Right hindlimb (tissue), 1 donor: ENCODE measurements at regions not wholly inside any gene's neighbourhood (a gene's known extent, or its start where the extent isn't known, plus 50 kb on each side); places are given as distances from the start of the nearest gene placed in this dataset.

ENCODE experiments used
- DNase-seq: peaks from one replicate; pipeline ENCODE4 v3.0.0-alpha.2; 2018

GRCh38 chr21:35933466-35933865 lies 126.9 kb downstream of the SETD4 start:
- peak; percentile 50 for DNase-seq

GRCh38 chr21:35932232-35932911 lies 128.0 kb downstream of the SETD4 start:
- DNase-seq, result peak; percentile 51

DNA sequence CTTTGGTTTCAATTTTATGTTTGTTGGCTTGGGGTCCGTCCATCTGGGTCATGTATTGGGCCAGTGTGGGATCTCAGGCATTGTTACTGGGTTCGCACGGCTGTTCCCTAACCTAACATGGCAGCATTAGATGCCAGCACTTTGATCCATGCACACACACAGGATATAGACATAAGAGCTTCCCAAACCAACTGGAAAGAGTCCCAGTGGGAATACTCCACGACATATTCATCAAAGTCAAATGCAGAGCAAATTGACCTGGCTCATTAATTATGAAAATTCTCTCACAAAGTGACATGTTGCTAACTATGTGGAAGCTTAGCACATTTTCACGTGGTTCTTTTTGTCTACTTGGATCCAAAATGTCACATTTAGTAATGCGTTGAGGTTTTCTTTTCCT lies 130.4 kb downstream of the SETD4 start:
- DNase-seq, result no peak

DNA sequence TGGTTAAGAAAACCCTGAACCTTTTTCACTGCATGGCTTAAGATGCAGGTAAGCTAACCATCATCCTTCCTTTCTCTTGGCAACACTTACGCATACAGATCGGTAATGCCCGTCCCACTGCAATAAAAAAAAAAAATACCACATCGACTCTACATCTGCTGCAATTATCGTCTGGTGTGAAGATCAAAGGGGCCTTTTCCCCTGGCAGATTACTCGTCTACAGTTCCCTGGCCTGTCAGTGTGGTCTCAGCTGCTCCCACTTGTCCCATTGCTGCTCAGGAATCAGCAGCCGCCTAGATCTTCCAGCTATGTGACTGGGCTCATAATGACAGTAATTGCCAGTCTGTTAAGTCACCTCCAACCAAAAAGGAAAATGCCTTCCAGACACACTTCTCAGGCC lies 133.1 kb downstream of the SETD4 start:
- peak; percentile 27 for DNase-seq

- DNase-seq, result no peak
Measured at GRCh38 chr21:35926003-35926740, 134.2 kb downstream of the SETD4 start.

DNA sequence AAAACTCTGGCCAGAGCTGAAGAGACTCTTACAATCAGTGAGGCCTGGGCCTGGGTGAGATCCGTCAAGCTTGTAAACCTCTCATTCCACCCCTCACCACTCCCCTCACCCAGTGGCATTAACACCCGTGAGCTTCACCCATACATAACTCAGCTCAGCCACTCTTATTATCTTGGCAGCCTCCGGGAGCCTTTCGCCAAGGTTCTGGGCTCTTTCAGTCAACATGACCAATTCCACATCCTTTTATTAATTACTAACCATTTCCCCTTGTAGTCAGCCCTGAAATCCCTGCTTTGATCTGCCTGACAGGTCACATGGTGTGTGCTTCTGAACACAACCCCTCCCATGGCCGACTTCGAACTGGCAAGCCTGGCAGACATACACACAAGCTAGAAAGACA lies 134.8 kb downstream of the SETD4 start:
- peak; percentile 38 for DNase-seq

DNA sequence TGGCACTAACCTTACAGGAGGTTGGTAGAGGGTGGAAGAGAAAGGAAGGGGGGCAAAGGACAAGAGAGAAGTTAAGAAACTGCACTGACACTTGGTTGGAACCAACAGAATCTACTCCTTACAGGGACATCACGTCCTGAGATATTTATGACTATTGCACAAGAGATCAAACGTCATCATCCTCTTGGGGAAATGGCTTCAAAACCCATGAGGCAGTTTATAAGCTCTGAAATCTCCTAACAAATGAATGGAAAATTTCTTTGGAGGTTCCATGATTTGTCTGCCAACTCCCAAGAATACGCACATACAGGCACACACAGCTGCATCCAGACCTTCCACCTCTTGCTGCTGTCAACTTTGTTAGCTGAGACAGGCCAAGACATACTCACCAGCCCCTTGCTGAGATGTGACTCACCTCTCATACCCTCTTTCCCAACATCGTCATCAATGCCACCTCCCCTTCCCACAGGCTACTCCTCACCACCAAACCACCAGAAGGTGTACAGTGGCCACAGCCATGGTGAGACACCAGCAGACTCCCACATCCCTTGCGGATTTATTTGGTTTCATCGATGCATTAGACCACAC lies 135.5 kb downstream of the SETD4 start:
- no peak for DNase-seq

DNA sequence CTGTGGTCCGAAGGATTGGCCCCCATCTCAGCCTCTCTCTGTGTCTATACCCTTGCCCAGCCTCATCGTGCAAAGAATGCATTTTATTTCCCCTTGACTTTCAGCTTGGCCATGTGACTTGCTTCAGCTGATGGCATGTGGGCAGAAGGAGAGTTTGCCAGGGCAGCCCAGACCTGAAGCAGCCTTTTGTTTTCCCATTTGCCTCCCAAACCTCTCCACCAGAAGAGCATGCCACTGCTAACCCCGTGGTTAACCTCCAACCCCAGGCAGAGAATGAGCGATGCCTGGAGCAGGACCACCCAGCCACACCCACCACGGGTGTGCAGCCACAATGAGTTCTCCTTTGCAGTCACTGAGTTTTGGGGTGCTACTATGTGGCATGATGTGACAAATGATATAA lies 136.4 kb downstream of the SETD4 start:
- no peak for DNase-seq

GRCh38 chr21:35922618-35923017 lies 137.7 kb downstream of the SETD4 start:
- DNase-seq, result no peak

DNA sequence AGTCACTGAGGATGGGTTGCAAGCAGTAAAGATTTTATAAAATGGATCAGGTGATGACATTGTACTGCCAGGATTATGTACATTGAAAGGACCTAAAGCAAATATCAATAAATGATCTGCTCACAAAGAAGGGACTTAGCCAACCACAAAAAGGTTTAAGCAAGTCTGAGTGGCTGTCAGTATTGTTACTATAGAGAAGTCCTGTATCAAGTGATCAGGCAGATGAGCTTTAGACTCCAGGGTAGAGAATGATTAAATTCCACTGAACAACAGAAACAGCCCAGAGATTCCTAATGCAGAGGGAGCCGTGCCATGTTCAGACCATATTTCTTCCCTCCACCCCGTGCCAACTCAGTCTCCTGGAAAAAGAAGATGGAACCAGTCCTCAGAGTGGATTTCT lies 138.9 kb downstream of the SETD4 start:
- no peak for DNase-seq

- no peak for DNase-seq
Measured at GRCh38 chr21:35920436-35920835, 139.9 kb downstream of the SETD4 start.

DNA sequence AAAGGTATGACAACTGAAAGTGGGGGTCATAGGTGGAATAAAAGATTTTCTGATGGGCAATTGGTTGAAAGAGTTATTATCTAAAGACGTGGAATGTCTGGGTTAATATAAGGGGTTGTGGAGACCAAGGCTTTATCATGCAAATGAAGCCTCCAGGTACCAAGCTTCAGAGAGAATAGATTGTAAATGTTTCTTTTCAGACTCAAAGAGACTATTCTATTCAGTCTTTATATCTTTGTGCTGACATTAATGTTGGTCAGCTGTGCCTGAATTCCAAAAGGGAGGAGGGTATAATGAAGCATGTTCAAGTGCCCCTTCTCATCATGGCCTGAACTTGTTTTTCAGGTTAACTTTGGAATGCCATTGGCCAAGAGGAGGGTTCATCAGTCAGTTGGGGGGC lies 145.3 kb downstream of the SETD4 start:
- DNase-seq, result no peak

DNA sequence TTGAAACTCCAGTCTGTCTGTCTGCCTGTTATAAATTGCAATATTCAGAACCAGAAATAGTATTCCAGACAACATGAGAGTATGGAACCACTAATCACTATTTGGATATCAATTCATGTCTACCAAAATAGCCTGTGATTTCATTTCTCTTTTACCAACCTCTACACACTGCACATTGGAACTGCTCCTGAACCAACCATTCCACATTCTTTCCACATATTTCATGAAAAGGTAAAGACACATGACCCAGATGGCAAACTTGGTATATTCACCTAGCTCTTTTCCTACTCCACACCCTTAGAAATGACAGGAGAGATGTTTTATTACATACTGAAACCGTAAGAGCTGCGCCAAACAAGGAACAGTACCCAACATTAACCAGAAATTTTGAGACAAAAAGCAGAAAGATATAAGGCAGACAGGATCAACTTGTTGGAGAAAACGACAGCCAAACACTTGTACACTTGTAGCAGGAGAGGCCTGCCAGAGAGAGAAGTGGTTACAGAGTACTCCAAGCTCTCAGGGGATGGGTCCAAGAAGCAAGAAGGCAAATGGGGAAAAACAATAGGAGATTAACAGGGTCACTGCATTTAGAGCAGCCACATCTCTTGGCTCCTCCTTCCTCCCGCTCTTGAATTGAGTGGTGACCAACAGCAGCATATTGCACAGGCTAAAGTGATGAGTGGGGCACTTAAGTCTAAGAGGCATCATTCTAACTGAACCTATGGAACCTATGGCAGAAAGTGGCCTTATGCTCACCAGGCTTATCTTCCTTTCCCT lies 148.7 kb downstream of the SETD4 start:
- DNase-seq, result no peak

GRCh38 chr21:35909456-35910223 lies 150.7 kb downstream of the SETD4 start:
- no peak for DNase-seq

DNA sequence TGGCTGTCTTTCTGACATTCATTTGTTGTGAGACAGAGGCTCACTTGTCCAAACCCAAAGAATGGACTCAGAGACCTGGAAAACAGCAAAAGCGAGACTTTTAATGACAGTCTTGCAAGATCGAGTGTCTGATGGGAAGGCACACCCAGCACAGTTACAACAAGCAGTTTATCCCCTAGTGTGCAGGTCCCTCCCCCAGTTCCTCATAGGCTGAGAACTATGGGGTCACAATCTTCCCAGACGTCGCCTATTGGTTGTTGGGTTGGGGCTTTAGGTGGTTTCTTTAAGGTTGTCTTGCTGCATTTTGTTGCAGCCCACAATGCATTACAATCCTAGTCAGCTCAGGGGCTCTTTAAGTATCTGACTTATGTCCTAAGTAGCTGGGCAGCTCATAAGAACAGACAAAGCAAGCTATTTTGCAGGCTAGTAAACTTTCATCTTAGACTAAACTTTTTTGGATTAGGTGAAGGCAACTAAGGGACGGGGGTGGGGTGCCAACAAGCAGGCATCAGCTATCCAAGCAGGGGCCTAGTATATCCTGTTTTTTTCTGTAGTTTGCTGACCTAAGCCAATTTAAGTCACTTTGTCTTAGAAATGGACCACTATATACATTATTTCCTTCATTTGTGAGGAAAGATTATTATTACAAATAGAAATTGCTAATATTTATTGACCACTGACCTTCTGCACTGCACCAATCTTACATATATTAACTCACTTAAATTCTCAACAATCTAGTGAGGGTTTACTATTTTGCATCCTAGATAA lies 151.8 kb downstream of the SETD4 start:
- no peak for DNase-seq

DNA sequence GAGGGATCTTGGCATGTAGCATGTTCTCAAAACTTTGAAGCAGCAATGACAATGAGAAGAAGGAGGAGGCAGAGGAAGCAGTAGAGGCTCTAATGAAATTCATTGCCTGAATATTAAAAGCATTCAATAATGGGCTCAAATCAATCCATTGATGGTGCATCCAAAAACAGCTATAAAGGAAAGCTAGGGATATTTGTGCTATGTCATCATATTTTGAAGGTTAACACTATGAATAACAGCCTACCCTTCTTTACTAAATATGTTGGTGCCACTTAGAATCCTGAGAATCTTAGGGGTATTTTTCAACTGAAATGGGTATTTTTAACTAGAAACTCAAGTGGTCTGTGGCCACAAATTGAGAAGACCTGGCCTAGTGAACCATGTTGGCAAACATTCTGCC lies 153.7 kb downstream of the SETD4 start:
- no peak for DNase-seq

DNA sequence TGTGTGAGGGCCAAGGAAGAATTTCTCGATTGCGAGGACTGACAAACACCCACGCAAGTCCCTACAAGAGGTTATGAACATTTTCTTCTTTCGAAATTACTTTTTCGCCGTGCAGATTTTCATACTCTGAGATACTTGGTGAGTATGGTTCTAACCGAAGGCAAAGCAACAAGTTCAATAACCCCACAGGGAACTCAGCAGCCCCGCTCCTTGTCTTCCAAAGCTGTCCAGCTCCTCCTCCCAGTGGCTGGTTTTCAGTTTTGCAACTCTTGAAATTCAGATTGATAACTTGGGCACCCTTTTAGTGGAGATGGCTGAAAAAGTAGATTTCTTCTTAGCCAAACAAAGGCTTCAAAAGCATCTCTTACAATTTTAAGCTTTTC lies 154.4 kb downstream of the SETD4 start:
- DNase-seq, result no peak

GRCh38 chr21:35905096-35905962 lies 155.0 kb downstream of the SETD4 start:
- no peak for DNase-seq

GRCh38 chr21:35900539-35900938 lies 159.8 kb downstream of the SETD4 start:
- DNase-seq, result no peak

- DNase-seq, result no peak
Measured at GRCh38 chr21:35896060-35896459, 164.3 kb downstream of the SETD4 start.

DNA sequence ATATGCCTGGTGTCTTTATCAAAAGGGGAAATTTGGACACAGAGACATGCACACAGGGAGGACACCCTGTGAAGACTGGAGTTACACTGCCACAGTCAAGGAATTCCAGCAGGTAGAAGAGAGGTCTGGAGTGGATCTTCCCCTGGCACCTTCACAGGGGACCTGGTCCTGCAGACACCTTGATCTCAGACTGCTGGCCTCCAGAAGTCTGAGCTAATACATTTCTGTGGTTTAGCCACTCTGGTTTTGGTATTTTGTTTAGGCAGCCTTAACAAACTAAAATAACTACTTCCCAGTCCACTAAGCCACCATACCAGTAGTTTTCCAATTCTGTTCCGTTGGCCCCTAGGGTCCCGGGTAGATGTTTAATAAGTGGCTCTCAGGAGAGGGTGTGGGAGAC lies 164.7 kb downstream of the SETD4 start:
- no peak for DNase-seq
